Putamen (tissue), 1 donor: ENCODE measurements at regions not wholly inside any gene's neighbourhood (a gene's known extent, or its start where the extent isn't known, plus 50 kb on each side); places are given as distances from the start of the nearest gene placed in this dataset.

Experiments
- DNase-seq: peaks from one replicate; pipeline ENCODE4 v3.0.0-alpha.2; 2016; ENCODE audit warnings: low spot score

GRCh38 chr9:17970277-17970676 lies 391.4 kb downstream of the SH3GL2 start:
- no peak for DNase-seq

DNA sequence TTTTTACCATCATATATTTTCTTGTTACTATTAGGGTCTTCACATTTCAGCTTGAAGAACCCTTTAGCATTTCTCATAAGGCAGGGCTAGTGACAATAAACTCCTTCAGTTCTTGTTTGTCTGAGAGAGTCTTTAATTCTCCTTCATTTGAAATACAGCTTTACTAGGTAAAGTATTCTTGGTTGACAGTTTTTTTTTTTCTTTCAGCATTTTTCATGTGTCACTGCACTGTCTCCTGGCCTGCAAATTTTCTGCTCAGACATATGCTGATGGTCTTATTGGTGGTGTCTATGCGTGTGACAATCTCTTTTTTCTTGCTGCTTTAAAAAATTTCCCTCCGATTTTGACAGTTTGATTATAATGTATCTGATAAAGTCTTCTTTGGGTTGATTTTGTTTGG lies 399.9 kb downstream of the SH3GL2 start:
- no peak for DNase-seq

GRCh38 chr9:17986595-17986994 lies 407.7 kb downstream of the SH3GL2 start:
- DNase-seq: no peak

GRCh38 chr9:17987189-17987588 lies 408.3 kb downstream of the SH3GL2 start:
- no peak for DNase-seq

GRCh38 chr9:17988489-17988888 lies 409.6 kb downstream of the SH3GL2 start:
- no peak for DNase-seq

GRCh38 chr9:17990602-17991001 lies 411.7 kb downstream of the SH3GL2 start:
- DNase-seq: no peak

DNA sequence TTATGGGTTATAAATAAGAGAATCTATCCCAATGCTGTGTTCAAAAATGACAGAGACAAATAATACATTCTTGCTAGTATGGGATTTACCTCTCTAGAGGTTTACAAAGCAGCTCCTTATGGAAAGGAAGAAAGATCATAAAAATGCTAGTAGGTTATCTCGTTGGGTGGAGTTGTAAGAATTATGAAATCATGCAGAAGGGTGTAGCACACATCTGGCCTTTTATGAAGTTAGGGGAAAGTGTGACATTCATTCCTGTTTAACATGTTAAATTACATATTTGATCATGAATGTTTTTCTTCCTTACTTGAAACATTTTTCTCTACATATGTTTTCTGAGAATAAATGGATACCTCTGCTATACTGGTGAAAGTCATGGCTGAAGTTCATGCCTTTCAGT lies 414.2 kb downstream of the SH3GL2 start:
- DNase-seq: no peak

DNA sequence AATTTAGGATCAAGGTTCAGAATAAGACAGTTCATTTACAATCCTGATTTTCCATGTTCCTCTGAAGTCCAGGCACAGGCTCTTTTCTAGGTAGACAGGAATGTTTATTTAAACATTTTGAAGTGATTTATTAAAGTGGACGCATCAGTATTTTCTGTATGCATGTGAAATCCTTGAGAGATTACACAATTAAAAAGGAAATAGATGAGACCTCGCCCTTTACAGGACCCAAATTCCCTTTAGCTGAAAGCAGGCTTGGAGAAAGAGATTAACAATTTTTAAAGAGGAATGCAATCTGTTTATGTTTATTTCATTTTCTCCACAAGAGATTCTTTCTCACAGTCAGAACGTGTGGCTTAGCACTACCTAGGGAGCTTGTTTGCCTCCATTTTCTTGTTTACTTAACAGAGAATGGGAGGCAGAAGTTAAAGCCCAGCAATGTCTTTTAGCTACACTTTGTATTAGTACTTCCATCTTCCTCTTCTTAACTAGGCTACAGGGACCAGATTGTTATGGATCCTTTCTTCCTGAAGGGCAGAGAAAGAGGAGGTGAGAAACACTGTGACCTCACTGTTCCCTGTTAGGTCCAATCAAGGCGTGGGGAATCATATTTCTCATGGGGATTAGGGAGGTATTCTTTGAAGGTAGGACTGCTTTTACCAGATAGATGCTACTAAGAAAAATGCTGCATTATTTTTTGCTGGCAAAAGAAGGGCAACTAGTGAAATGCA lies 416.0 kb downstream of the SH3GL2 start:
- no peak for DNase-seq

DNA sequence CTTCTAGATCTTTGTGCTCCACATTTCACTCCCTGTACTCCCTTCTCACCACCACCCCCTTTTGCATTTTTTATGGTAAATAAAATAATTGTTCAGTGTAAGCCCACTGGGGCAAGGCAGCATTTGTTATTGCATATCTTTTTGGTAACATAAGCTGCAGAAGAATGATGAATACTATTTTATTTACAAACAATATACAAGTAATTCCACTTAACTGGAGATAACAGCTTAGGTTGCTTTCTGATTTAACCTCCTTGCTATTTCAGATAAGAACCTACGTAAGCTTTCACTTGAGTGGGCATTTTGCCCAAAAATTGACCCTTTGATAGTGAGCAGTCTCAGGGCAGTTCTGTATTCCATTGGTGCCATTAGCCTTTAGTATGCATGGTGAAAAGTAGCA lies 417.9 kb downstream of the SH3GL2 start:
- DNase-seq: no peak

GRCh38 chr9:18002718-18003438 lies 424.0 kb downstream of the SH3GL2 start:
- DNase-seq: no peak

GRCh38 chr9:18006591-18006990 lies 427.7 kb downstream of the SH3GL2 start:
- DNase-seq: no peak

DNA sequence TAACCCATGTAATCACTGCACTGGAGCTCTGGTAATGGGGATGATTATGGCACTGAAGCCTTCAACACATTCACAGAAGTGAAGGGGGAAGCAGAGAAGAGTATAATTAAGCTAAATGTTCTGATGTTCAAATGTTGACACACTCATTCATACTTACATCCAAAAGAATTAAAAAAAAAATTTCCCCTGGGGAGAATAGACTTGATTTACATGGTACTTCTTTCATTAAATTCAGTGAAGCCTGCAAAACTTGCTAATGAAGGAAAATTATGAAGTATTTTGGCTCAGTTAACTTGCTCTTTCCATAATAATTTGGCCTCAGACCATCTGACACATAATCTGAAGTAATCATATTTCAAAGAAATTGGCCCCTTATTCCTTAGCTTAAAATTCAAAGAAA lies 428.8 kb downstream of the SH3GL2 start:
- DNase-seq: no peak

DNA sequence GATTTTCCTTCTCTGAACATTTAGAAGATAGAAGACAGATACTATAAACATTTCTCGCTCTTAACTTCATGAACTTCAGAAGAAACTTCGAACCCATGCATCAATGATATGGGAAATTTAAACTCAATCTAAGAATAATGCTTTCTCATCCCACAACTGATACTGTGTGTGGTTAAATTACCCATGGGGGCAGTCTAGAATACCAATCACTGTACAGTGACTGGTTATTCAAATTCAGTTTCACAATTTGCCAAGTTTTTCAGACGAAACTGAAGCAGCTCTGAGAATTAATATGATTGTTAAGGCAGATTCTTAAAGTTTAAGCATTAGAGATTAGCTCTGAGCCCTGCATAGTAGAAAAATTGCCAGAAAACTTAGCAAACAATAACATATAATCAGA lies 431.0 kb downstream of the SH3GL2 start:
- no peak for DNase-seq

DNA sequence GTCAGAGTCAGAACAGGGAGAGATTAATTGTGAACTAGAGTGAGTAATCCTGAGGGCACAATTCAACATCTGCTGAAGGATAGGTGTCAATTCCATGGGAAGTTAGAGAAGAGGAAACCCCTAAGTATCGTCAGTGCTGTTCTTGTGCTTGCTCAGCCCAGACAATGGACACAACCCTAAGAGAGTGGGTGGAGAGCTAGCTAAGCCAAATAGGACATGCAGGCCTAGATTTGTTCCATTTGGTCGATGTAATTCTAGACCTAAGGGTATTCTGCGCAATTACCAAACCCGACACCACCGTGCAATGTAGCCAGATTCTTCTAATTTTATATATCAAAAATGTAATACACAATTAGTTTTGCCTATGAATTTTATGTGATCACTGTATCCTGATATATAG lies 431.6 kb downstream of the SH3GL2 start:
- no peak for DNase-seq

- DNase-seq: no peak
Observed at GRCh38 chr9:18012170-18012569, 433.3 kb downstream of the SH3GL2 start.

- peak; percentile 8 for DNase-seq
Observed at GRCh38 chr9:18014556-18014955, 435.7 kb downstream of the SH3GL2 start.

DNA sequence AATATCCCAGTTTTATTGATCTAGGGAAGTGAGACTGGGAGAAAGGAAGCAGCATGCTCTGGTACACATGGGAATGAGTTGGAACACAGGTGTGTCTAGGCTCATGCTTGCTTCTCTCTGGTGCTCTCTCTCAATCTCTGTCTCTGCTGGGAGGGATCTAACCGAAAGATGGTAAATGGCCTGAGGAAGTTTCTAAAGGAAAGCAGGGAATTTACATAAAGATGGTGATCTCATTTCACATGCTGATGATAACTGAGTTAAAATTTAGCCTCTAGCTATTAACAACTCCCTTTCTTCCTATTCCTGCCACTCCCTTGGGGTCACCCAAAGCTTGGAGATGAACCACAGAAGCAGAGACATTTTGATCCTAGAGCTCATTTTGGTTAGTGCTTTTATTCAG lies 436.2 kb downstream of the SH3GL2 start:
- no peak for DNase-seq

DNA sequence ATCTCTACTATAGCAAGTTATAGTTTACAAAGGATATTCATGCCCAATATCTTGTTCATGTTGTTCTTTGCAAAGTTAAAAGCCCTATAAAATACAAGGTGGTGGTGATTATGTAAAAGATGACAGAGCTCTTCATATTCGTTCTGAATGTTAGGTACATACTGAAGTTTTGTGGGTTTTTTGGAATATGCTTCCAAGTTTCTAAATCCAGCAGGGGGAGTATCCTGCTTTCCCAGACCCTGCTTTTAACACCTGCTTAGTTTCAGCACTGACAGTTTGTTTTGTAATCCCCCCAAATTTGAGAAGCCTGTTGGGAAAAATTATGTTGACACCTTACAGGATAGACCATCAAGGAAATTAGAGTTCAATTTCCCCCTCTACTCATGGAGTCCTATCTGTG lies 438.3 kb downstream of the SH3GL2 start:
- DNase-seq: no peak

DNA sequence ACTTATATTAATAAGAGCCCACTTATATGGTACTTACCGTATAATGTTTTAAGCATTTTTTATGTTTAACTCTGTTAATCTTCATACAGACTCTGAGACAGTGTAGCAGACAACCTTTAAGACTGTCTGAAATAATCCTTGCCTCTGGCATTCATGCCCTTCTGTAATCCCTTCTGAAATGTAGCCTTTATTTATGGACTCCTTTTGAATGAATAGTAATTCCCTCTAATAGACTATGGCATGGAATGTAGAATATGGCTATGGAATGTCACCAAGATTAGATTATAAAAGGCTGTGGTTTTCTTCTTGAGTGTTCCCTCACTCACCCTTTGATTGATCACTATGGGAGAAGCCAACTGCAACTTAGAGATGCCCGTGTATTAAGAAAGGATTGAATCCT lies 439.4 kb downstream of the SH3GL2 start:
- no peak for DNase-seq

DNA sequence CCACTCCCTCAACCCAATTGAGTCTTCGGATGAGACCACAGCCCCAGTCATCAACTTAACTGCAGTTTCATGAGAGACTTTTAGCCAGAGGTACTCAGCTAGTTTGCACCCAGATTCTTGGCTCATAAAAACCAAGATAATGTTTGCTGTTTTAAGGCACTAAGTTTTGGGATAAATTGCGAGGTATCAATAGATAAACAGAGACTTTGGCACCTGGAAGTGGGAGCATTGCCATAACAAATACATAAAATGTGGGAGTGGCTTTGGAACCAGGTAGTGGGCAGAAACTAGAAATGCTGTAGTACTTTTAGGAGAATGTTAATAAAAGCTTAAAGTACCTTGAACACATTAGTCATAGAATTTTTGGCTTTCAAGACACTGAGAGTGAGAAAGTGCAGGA lies 439.8 kb downstream of the SH3GL2 start:
- no peak for DNase-seq

DNA sequence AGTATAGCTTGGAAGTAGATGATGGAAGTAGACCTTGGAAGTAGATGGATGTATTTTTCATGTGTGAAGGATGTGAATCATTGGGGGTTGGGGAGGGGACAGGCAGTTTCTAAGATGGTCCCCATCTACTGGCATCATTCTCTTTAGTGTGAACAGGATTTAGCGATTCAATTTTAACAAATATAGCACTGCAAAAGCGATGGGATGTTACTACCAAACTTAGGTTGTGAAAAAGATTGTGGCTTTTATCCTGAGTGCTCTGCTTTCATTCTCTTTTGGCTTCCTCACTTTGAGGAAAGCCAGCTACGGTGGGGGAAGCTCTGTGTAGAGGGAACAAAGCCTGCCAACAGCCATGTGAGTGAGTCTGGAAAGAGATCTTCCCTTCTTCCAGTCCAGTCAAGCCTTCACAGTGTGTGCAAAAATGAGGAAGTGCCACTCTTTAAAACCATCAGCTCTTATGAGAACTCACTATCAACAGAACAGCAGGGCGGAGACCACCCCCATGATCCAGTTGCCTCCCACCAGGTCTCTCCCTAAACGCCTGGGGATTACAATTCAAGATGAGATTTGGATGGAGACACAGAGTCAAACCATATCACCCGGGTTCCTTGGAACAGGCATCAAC lies 441.4 kb downstream of the SH3GL2 start:
- DNase-seq: no peak

- no peak for DNase-seq
Observed at GRCh38 chr9:18022642-18023041, 443.8 kb downstream of the SH3GL2 start.

DNA sequence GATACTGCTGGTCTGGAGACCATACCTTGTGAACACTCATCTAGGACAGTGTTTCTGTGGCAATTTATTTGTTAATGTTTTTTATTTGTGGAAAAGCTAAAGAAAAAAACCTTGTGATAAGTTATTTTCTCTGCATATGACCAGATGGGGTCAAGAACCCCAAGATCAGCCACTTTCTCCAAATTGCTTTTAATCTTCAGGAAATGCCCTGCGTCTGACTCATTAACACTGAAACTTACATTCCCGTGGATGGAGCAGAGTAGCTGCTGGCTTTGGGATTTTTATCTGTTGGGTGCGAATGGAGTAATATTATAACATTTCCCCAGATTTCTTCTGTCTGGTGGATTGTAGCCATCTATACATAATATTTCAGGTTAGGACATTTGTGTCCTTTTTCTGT lies 444.5 kb downstream of the SH3GL2 start:
- no peak for DNase-seq
